ENCODE measurements at regions not wholly inside any gene's neighbourhood (a gene's known extent, or its start where the extent isn't known, plus 50 kb on each side); places are given as distances from the start of the nearest gene placed in this dataset.

GRCh38 chr9:78640728-78641127, 343.8 kb downstream of the PSAT1 start:
- no peaks in the 10 kb centered on the region for H3K27me3 ChIP-seq
- no peak for DNase-seq
- H3K9me3 ChIP-seq, result no peaks in the 10 kb centered on the region
- intact Hi-C loops (cut with DNase I; ENCODE audit: low total_unique reads), result no loop called here
- H3K4me1 ChIP-seq, result no peaks in the 10 kb centered on the region
- no peak overlapping the region for H3K4me3 ChIP-seq
- H3K36me3 ChIP-seq, result no peaks in the 10 kb centered on the region
- H3K27ac ChIP-seq, result no peak overlapping the region
- no peak for TF ChIP-seq CTCF (IDR thresholded peaks at IDR 0.05)

- DNase-seq, result no peak
- Histone ChIP-seq H3K27me3 (no peaks in the 10 kb centered on the region), H3K36me3 (no peaks in the 10 kb centered on the region), H3K9me3 (no peaks in the 10 kb centered on the region), H3K27ac (no peak overlapping the region), H3K4me3 (no peak overlapping the region), H3K4me1 (no peaks in the 10 kb centered on the region)
- intact Hi-C loops (cut with DNase I; ENCODE audit: low total_unique reads), result no loop called here
- no peak for TF ChIP-seq CTCF (IDR thresholded peaks at IDR 0.05)
These were observed 347.4 kb downstream of the PSAT1 start for GRCh38 chr9:78644359-78644758.

- intact Hi-C loops (cut with DNase I; ENCODE audit: low total_unique reads), result no loop called here
- no peak for TF ChIP-seq CTCF (IDR thresholded peaks at IDR 0.05)
- no peak overlapping the region for H3K27ac ChIP-seq
These were observed 357.4 kb downstream of the PSAT1 start for GRCh38 chr9:78654324-78654723.

GRCh38 chr9:78663369-78663768, 366.4 kb downstream of the PSAT1 start:
- Histone ChIP-seq H3K4me3 (no peak overlapping the region), H3K36me3 (no peaks in the 10 kb centered on the region), H3K27ac (no peak overlapping the region), H3K9me3 (no peaks in the 10 kb centered on the region), H3K27me3 (no peaks in the 10 kb centered on the region), H3K4me1 (no peaks in the 10 kb centered on the region)
- intact Hi-C loops (cut with DNase I; ENCODE audit: low total_unique reads), result no loop called here
- TF ChIP-seq CTCF (IDR thresholded peaks at IDR 0.05), result no peak
- DNase-seq, result no peak

More at GRCh38 chr9:78654324-78654723, 357.4 kb downstream of the PSAT1 start:
- no peak for DNase-seq
- Histone ChIP-seq H3K9me3 (no peaks in the 10 kb centered on the region), H3K4me3 (no peak overlapping the region), H3K27me3 (no peaks in the 10 kb centered on the region), H3K36me3 (no peaks in the 10 kb centered on the region), H3K4me1 (no peaks in the 10 kb centered on the region)

- DNase-seq, result no peak
- Histone ChIP-seq H3K4me1 (no peaks in the 10 kb centered on the region), H3K27me3 (no peaks in the 10 kb centered on the region), H3K9me3 (no peaks in the 10 kb centered on the region), H3K36me3 (no peaks in the 10 kb centered on the region), H3K27ac (no peak overlapping the region), H3K4me3 (no peak overlapping the region)
- TF ChIP-seq CTCF (IDR thresholded peaks at IDR 0.05), result no peak
- intact Hi-C loops (cut with DNase I; ENCODE audit: low total_unique reads), result no loop called here
These were observed 367.4 kb downstream of the PSAT1 start for GRCh38 chr9:78664370-78664769.

- Histone ChIP-seq H3K36me3 (no peaks in the 10 kb centered on the region), H3K27ac (no peak overlapping the region), H3K4me1 (no peaks in the 10 kb centered on the region), H3K9me3 (no peaks in the 10 kb centered on the region), H3K27me3 (no peaks in the 10 kb centered on the region), H3K4me3 (no peak overlapping the region)
- TF ChIP-seq CTCF (IDR thresholded peaks at IDR 0.05), result no peak
- DNase-seq, result no peak
- intact Hi-C loops (cut with DNase I; ENCODE audit: low total_unique reads), result no loop called here
These were observed 370.0 kb downstream of the PSAT1 start for GRCh38 chr9:78666818-78667414.
